Right forelimb (tissue), 1 donor: ENCODE measurements at regions not wholly inside any gene's neighbourhood (a gene's known extent, or its start where the extent isn't known, plus 50 kb on each side); places are given as distances from the start of the nearest gene placed in this dataset.
"Not testable (repeated sequence)": the region's sequence is repeated elsewhere in the genome, so short reads cannot be mapped to it uniquely, and the experiment has no call there.

ENCODE experiments used
- DNase-seq: peaks from one replicate; pipeline ENCODE4 v3.0.0-alpha.2; 2018

GRCh38 chrX:131830400-131831184 is 192.5 kb upstream of the STK26 start:
- peak; percentile 52 for DNase-seq

GRCh38 chrX:131831185-131831520 is 191.9 kb upstream of the STK26 start:
- no peak for DNase-seq

GRCh38 chrX:131836161-131836560 is 186.9 kb upstream of the STK26 start:
- no peak for DNase-seq

GRCh38 chrX:131837325-131837724 is 185.8 kb upstream of the STK26 start:
- DNase-seq, result no peak

- no peak for DNase-seq
Observed at GRCh38 chrX:131840799-131841495, 182.2 kb upstream of the STK26 start.

GRCh38 chrX:131841496-131842437 is 181.3 kb upstream of the STK26 start:
- peak; percentile 45 for DNase-seq

- DNase-seq, result no peak
Observed at GRCh38 chrX:131843987-131844386, 179.1 kb upstream of the STK26 start.

GRCh38 chrX:131845201-131845600 is 177.9 kb upstream of the STK26 start:
- no peak for DNase-seq

GRCh38 chrX:131845771-131846170 is 177.3 kb upstream of the STK26 start:
- DNase-seq, result no peak

GRCh38 chrX:131850964-131851363 is 172.1 kb upstream of the STK26 start:
- DNase-seq, result not testable (repeated sequence)

- DNase-seq, result no peak
Observed at GRCh38 chrX:131853440-131853839, 169.7 kb upstream of the STK26 start.

GRCh38 chrX:131854581-131854980 is 168.5 kb upstream of the STK26 start:
- no peak for DNase-seq

- DNase-seq, result no peak
Observed at GRCh38 chrX:131861088-131861787, 161.9 kb upstream of the STK26 start.

GRCh38 chrX:131862321-131862720 is 160.8 kb upstream of the STK26 start:
- no peak for DNase-seq

- DNase-seq, result no peak
Observed at GRCh38 chrX:131869182-131869581, 153.9 kb upstream of the STK26 start.

- DNase-seq, result no peak
Observed at GRCh38 chrX:131874300-131874699, 148.8 kb upstream of the STK26 start.

GRCh38 chrX:131875827-131876226 is 147.3 kb upstream of the STK26 start:
- not testable (repeated sequence) for DNase-seq

- DNase-seq, result no peak
Observed at GRCh38 chrX:131881194-131881593, 141.9 kb upstream of the STK26 start.

- DNase-seq, result not testable (repeated sequence)
Observed at GRCh38 chrX:131885042-131885441, 138.1 kb upstream of the STK26 start.

GRCh38 chrX:131893857-131894256 is 129.2 kb upstream of the STK26 start:
- not testable (repeated sequence) for DNase-seq

- DNase-seq, result no peak
Observed at GRCh38 chrX:131894995-131895394, 128.1 kb upstream of the STK26 start.

- DNase-seq, result no peak
Observed at GRCh38 chrX:131895807-131896206, 127.3 kb upstream of the STK26 start.

GRCh38 chrX:131901546-131901945 is 121.6 kb upstream of the STK26 start:
- no peak for DNase-seq
